Adrenal gland (tissue), 9 donors: ENCODE measurements at regions not wholly inside any gene's neighbourhood (a gene's known extent, or its start where the extent isn't known, plus 50 kb on each side); places are given as distances from the start of the nearest gene placed in this dataset.
"Not testable (repeated sequence)": the region's sequence is repeated elsewhere in the genome, so short reads cannot be mapped to it uniquely, and the experiment has no call there.

Source experiments
- DNase-seq, 7 donors: peaks; one replicate each; pipeline ENCODE4 v3.0.0-alpha.2; 2019 to 2020
- H3K27ac ChIP-seq, 5 donors: fragments of 200-600 bp; sonication (generic) in 4 of 5; 1 replicate in 3 of 5; 2 replicates in 2 of 5; pipeline versions ENCODE4 v1.5.1 to v1.8.0; 2016 to 2020; ENCODE audit warnings: mild to moderate bottlenecking in 1 of 5
- H3K27me3 ChIP-seq: fragments of 200-600 bp; 2 replicates; pipeline ENCODE4 v1.8.0; 2021
- H3K36me3 ChIP-seq, 2 donors: fragments of 200-600 bp; replicated peaks in 1 of 2; 1 replicate in 1 of 2; 2 replicates in 1 of 2; pipeline versions ENCODE4 v1.5.1 to v1.8.0; 2018 to 2022
- H3K4me1 ChIP-seq, 2 donors: fragments of 200-600 bp; replicated peaks in 1 of 2; 1 replicate in 1 of 2; 2 replicates in 1 of 2; pipeline versions ENCODE4 v1.5.1 to v1.8.0; 2018 to 2021
- H3K4me3 ChIP-seq, 4 donors: fragments of 200-600 bp; sonication (generic) in 3 of 4; one replicate each; pipeline ENCODE4 v1.5.1; 2016 to 2018
- H3K9me3 ChIP-seq, 3 donors: fragments of 200-600 bp; sonication (generic) in 1 of 3; replicated peaks in 1 of 3; 1 replicate in 2 of 3; 2 replicates in 1 of 3; pipeline versions ENCODE4 v1.5.1 to v1.8.0; 2016 to 2021
- POLR2A ChIP-seq, 2 donors: fragments of 450-650 bp; IDR thresholded peaks; one replicate each; pipeline ENCODE4 v1.6.1; 2017; ENCODE audit warnings: antibody characterized with exemption in 2 of 2, mild to moderate bottlenecking in 2 of 2, moderate library complexity in 1 of 2
- WGBS, 4 donors: extraction: QIAGEN DNeasy Blood & Tissue Kit in 2 of 4; methylation state at CpG; one replicate each; pipeline versions ENCODE4 v1.1.5 to v1.1.7; 2013 to 2017; 5-methylcytosine and 5-hydroxymethylcytosine counted together
- intact Hi-C, 2 donors: fragments of 100-400 bp; cut with DNase I; formaldehyde crosslinking; loops; one replicate each; pipeline versions ENCODE4 v1.14.1 to v1.15.0; 2022 to 2023
- TF ChIP-seq, protein P1 (sequence below), 6 experiments: fragments of 450-650 bp in 4 of 6; fragments of 200-600 bp in 2 of 6; sonication (generic) in 1 of 6; IDR thresholded peaks; 1 replicate in 5 of 6; 2 replicates in 1 of 6; pipeline versions ENCODE4 v1.5.1 to v1.8.0; 2016 to 2021; ENCODE audit warnings: antibody characterized with exemption in 6 of 6, mild to moderate bottlenecking in 2 of 6, moderate library complexity in 1 of 6
- donor health status: healthy with polysubstance abuse.
- donor health status: Bipolar disorder and iron deficiency.
- donor health status: DM: yes; HTN: yes; CAD: no.
- donor health status: DM: no; HTN: no; CAD: no.
- donor health status: DM: no; HTN: no; CAD: no.

DNA sequence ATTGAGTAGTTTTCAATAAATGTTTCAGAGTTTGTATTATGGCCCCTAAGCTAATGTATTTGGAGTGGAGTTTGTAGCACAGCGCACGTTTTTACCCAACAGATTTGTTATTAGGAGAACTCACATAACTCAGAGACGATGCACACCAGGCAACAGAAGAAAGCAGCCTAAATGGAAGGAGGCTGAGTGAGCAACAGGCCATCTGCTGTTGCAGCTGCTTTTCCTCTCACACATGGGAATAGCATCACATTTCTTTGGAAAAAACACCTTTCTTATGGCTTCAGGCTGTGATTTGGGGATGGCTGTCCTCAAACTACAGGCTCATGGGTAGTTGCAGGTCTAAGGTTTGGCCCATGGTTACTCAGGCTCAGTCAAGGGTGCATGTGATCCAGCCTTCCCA is 469.3 kb upstream of the MCTP2 start:
- Histone ChIP-seq H3K36me3 (no peaks in the 10 kb centered on the region), H3K4me3 (no peak overlapping the region), H3K27ac (no peak overlapping the region), H3K27me3 (no peaks in the 10 kb centered on the region), H3K4me1 (no peaks in the 10 kb centered on the region), H3K9me3 (no peaks in the 10 kb centered on the region)
- DNase-seq = no peak
- intact Hi-C loops = no loop called here
- TF ChIP-seq, protein P1, sequence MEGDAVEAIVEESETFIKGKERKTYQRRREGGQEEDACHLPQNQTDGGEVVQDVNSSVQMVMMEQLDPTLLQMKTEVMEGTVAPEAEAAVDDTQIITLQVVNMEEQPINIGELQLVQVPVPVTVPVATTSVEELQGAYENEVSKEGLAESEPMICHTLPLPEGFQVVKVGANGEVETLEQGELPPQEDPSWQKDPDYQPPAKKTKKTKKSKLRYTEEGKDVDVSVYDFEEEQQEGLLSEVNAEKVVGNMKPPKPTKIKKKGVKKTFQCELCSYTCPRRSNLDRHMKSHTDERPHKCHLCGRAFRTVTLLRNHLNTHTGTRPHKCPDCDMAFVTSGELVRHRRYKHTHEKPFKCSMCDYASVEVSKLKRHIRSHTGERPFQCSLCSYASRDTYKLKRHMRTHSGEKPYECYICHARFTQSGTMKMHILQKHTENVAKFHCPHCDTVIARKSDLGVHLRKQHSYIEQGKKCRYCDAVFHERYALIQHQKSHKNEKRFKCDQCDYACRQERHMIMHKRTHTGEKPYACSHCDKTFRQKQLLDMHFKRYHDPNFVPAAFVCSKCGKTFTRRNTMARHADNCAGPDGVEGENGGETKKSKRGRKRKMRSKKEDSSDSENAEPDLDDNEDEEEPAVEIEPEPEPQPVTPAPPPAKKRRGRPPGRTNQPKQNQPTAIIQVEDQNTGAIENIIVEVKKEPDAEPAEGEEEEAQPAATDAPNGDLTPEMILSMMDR (IDR thresholded peaks at IDR 0.05) = no peak
- TF ChIP-seq POLR2A (IDR thresholded peaks at IDR 0.05) = no peak
- WGBS, 4 donors = 85 to 92% (median 87%) methylated on average over 3 of the region's 3 CpGs

DNA sequence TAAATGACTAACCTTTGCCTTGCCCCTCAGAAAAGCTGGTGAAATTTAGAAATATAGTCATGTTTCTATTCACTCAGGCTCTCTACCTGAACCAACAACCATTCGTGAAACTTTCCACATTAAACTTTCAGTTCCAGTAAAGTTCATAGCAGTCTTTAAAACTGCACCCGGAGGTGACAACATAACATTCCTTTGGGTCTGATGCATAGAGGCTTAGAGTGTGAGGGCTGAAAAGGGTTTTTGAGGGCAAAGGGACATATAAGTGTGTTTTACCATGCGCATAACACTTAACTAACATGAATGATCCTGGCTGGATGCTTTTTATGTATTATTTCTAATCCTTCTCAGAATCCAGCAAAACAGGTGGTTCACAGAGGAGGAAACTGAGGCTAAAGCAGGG is 471.7 kb upstream of the MCTP2 start:
- Histone ChIP-seq H3K4me1 (no peaks in the 10 kb centered on the region), H3K36me3 (no peaks in the 10 kb centered on the region), H3K9me3 (no peaks in the 10 kb centered on the region), H3K4me3 (no peak overlapping the region), H3K27me3 (no peaks in the 10 kb centered on the region), H3K27ac (no peak overlapping the region)
- no peak for DNase-seq
- WGBS, 4 donors = 66 to 80% (median 74%) methylated on average over 3 of the region's 3 CpGs
- TF ChIP-seq, protein P1 (IDR thresholded peaks at IDR 0.05) = no peak
- no peak for TF ChIP-seq POLR2A (IDR thresholded peaks at IDR 0.05)
- intact Hi-C loops = no loop called here

DNA sequence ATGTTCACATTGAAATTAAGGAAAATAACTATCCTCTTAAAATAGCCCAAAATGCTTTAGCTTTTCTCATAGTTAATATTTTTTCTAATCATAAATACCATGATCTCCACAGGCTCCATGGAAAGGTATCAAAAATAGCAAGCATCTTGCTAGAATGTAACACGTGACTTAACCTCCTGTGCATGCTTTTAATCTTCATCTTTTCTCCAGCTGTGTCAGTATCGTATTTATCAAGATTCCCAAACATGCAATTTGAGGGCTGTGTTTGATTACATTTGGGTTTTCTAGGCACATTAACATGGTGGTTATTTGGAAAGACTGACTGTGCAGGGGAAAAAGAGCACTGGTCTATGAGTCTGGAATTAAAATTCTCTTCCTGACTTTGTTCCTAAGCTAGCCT is 472.5 kb upstream of the MCTP2 start:
- 73 to 83% (median 79%) methylated on average over 2 of the region's 2 CpGs for WGBS, 4 donors
- DNase-seq = no peak
- TF ChIP-seq POLR2A (IDR thresholded peaks at IDR 0.05) = no peak
- TF ChIP-seq, protein P1 (IDR thresholded peaks at IDR 0.05) = no peak
- Histone ChIP-seq H3K4me1 (no peaks in the 10 kb centered on the region), H3K27ac (no peak overlapping the region), H3K9me3 (no peaks in the 10 kb centered on the region), H3K27me3 (no peaks in the 10 kb centered on the region), H3K36me3 (no peaks in the 10 kb centered on the region), H3K4me3 (no peak overlapping the region)
- intact Hi-C loops = no loop called here

DNA sequence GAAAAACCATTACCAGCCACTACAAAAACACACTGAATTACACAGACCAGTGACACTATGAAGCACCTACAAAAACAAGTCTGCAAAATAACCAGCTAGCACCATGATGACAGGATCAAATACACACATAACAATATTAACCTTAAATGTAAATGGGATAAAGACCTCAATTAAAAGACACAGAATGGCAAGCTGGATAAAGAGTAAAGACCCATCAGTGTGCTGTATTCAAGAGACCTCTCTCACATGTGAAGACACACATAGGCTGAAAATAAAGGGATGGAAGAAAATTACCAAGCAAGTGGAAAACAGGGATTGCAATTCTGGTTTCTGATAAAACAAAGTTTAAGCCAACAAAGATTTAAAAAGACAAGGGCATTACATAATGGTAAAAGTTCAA is 482.7 kb upstream of the MCTP2 start:
- Histone ChIP-seq H3K27ac (no peak overlapping the region), H3K36me3 (no peaks in the 10 kb centered on the region), H3K9me3 (no peaks in the 10 kb centered on the region), H3K27me3 (no peaks in the 10 kb centered on the region), H3K4me1 (no peaks in the 10 kb centered on the region), H3K4me3 (no peak overlapping the region)
- no peak for TF ChIP-seq POLR2A (IDR thresholded peaks at IDR 0.05)
- TF ChIP-seq, protein P1 (IDR thresholded peaks at IDR 0.05) = no peak
- intact Hi-C loops = no loop called here
- no peak for DNase-seq

DNA sequence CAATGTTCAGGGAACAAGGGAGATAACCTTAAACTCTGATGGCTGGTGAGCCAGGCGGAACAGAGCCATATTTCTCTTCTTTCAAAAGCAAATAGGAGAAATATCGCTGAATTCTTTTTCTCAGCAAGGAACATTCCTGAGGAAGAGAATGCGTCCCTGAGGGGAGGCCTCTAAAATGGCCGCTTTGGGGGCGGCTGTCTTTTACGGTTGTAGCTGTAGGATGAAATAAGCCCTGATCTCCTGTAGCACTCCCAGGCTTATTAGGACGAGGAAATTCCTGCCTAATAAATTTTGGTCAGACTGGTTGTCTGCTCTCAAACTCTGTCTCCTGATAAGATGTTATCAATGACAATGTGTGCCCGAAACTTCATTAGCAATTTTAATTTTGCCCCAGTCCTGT is 496.4 kb upstream of the MCTP2 start:
- H3K27me3 ChIP-seq, DNase-seq, H3K27ac ChIP-seq, intact Hi-C loops, H3K9me3 ChIP-seq, H3K4me3 ChIP-seq, H3K4me1 ChIP-seq, H3K36me3 ChIP-seq: not testable (repeated sequence)
- 88 to 92% (median 90%) methylated on average over 7 to 8 of the region's 8 CpGs for whole genome bisulfite sequencing, 4 donors
